ENCODE measurements at regions not wholly inside any gene's neighbourhood (a gene's known extent, or its start where the extent isn't known, plus 50 kb on each side); places are given as distances from the start of the nearest gene placed in this dataset.

- TF ChIP-seq CTCF (IDR thresholded peaks at IDR 0.05) (no peak), POLR2AphosphoS5 (IDR thresholded peaks at IDR 0.05) (no peak), POLR2A (IDR thresholded peaks at IDR 0.05) (no peak), EP300 (IDR thresholded peaks at IDR 0.05) (no peak)
These were observed 58.5 kb upstream of the EXOC6 start for GRCh38 chr10:92789786-92790185.
